Hepatocyte (in vitro differentiated cells): ENCODE measurements at regions not wholly inside any gene's neighbourhood (a gene's known extent, or its start where the extent isn't known, plus 50 kb on each side); places are given as distances from the start of the nearest gene placed in this dataset.

Experiments used
- DNase-seq: peaks from one replicate; pipeline ENCODE4 v3.0.0-alpha.2; 2016; ENCODE audit warnings: low spot score
- H2AFZ ChIP-seq: fragments of 200-600 bp; sonication (generic); 2 replicates; pipeline ENCODE4 v1.6.0; 2016; ENCODE audit warnings: antibody characterized with exemption, mild to moderate bottlenecking
- H3K27ac ChIP-seq: fragments of 200-600 bp; sonication (generic); 2 replicates; pipeline ENCODE4 v1.5.1; 2016; ENCODE audit warnings: mild to moderate bottlenecking
- H3K27me3 ChIP-seq: fragments of 200-600 bp; sonication (generic); 2 replicates; pipeline ENCODE4 v1.6.1; 2016
- H3K36me3 ChIP-seq: fragments of 200-600 bp; sonication (generic); replicated peaks from 2 replicates; pipeline ENCODE4 v1.5.1; 2016; ENCODE audit warnings: low read depth; ENCODE audit not compliant: insufficient read depth
- H3K4me1 ChIP-seq: fragments of 200-600 bp; sonication (generic); 2 replicates; pipeline ENCODE4 v1.5.1; 2016; ENCODE audit warnings: mild to moderate bottlenecking, moderate library complexity; ENCODE audit not compliant: insufficient read depth
- H3K4me2 ChIP-seq: fragments of 200-600 bp; sonication (generic); 2 replicates; pipeline ENCODE4 v1.6.0; 2016
- H3K4me3 ChIP-seq: fragments of 200-600 bp; sonication (generic); 2 replicates; pipeline ENCODE4 v1.5.1; 2016; ENCODE audit warnings: mild to moderate bottlenecking
- H3K79me2 ChIP-seq: fragments of 200-600 bp; sonication (generic); 2 replicates; pipeline ENCODE4 v1.6.0; 2017; ENCODE audit warnings: mild to moderate bottlenecking
- H3K9me2 ChIP-seq: fragments of 200-600 bp; sonication (generic); replicated peaks from 2 replicates; pipeline ENCODE4 v1.6.0; 2017; ENCODE audit warnings: mild to moderate bottlenecking; ENCODE audit not compliant: insufficient read depth
- H3K9me3 ChIP-seq: fragments of 200-600 bp; sonication (generic); 2 replicates; pipeline ENCODE4 v1.5.1; 2016; ENCODE audit warnings: low read depth, mild to moderate bottlenecking
- H4K20me1 ChIP-seq: fragments of 200-600 bp; sonication (generic); 2 replicates; pipeline ENCODE4 v1.6.0; 2016; ENCODE audit warnings: mild to moderate bottlenecking; ENCODE audit not compliant: insufficient read depth, poor library complexity, severe bottlenecking
- EZH2 ChIP-seq: fragments of 200-600 bp; sonication (generic); IDR thresholded peaks from 2 replicates; pipeline ENCODE4 v1.6.1; 2016; ENCODE audit warnings: antibody characterized with exemption, mild to moderate bottlenecking, borderline replicate concordance
- EZH2phosphoT487 ChIP-seq: fragments of 200-600 bp; sonication (generic); IDR thresholded peaks from one replicate; pipeline ENCODE4 v1.6.1; 2018; ENCODE audit warnings: antibody characterized with exemption, mild to moderate bottlenecking, low read depth, moderate library complexity; ENCODE audit not compliant: unreplicated experiment, severe bottlenecking
- WGBS: methylation state at CpG from one replicate; pipeline ENCODE4 v1.1.6; 2016; ENCODE audit warnings: low lambda C conversion rate; ENCODE audit errors: missing lambda C conversion rate; 5-methylcytosine and 5-hydroxymethylcytosine counted together
- TF ChIP-seq, protein P1 (sequence below): fragments of 200-600 bp; sonication (generic); IDR thresholded peaks from 2 replicates; pipeline ENCODE4 v1.5.1; 2016; ENCODE audit warnings: antibody characterized with exemption, mild to moderate bottlenecking; ENCODE audit not compliant: poor library complexity

DNA sequence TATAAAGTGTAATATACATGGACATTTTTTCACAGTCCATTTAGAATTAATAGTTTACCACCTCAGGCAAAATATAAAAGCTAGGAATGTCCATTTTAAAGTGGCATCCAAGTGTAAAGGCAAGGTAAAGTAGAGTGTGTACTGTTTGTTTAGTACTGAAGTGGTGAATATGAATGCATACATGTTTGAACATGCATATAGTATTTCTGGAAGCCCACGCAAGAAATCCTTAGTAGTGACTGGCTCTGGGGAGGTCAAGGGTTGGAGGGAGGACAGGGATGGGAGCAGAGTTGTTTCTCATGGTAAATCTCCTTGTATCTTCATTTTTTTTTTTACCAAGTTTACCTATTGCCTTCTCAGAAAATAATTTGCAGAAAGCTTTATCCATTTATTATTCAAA lies 129.2 kb downstream of the UNC5CL start:
- no peaks in the 10 kb centered on the region for H4K20me1 ChIP-seq
- no peak overlapping the region for H3K4me3 ChIP-seq
- H3K9me3 ChIP-seq, result no peaks in the 10 kb centered on the region
- no peak overlapping the region for H2AFZ ChIP-seq
- TF ChIP-seq, protein P1, sequence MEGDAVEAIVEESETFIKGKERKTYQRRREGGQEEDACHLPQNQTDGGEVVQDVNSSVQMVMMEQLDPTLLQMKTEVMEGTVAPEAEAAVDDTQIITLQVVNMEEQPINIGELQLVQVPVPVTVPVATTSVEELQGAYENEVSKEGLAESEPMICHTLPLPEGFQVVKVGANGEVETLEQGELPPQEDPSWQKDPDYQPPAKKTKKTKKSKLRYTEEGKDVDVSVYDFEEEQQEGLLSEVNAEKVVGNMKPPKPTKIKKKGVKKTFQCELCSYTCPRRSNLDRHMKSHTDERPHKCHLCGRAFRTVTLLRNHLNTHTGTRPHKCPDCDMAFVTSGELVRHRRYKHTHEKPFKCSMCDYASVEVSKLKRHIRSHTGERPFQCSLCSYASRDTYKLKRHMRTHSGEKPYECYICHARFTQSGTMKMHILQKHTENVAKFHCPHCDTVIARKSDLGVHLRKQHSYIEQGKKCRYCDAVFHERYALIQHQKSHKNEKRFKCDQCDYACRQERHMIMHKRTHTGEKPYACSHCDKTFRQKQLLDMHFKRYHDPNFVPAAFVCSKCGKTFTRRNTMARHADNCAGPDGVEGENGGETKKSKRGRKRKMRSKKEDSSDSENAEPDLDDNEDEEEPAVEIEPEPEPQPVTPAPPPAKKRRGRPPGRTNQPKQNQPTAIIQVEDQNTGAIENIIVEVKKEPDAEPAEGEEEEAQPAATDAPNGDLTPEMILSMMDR, result no peak
- no peak for TF ChIP-seq EZH2
- no peak for TF ChIP-seq EZH2phosphoT487
- H3K27me3 ChIP-seq, result no peaks in the 10 kb centered on the region
- H3K27ac ChIP-seq, result no peak overlapping the region
- 87% methylated on average over 1 of the region's 1 CpG for WGBS
- no peaks in the 10 kb centered on the region for H3K9me2 ChIP-seq
- no peak overlapping the region for H3K4me2 ChIP-seq
- no peak for DNase-seq
- no peaks in the 10 kb centered on the region for H3K4me1 ChIP-seq
- H3K79me2 ChIP-seq, result no peaks in the 10 kb centered on the region
- no peaks in the 10 kb centered on the region for H3K36me3 ChIP-seq

DNA sequence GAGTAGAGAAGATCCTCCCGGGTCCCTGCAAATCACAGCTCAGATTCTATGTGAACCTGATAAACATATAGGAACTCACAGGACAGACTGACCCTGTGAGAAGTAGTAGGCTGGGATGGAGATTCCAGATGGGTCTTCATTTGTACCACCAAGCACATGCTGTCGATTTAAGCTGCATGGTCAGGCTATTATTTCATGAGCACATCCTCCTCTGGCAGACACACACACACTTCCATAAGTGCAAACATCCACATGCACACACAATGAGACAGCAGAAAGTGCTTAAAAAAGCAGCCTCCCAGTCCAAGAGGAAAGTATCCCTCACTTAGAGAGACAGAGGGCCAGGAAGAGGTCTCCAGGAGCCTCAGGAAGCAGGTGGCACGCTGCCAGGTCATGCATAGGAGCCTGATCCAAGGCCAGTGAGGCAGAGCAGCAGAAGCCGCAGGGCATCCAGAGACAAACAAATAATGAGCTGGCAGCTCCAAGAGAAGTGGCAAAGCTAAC lies 131.8 kb downstream of the UNC5CL start:
- Histone ChIP-seq H3K4me1 (no peaks in the 10 kb centered on the region), H3K4me3 (no peak overlapping the region), H3K9me3 (no peaks in the 10 kb centered on the region), H3K36me3 (no peaks in the 10 kb centered on the region), H3K27ac (no peak overlapping the region), H4K20me1 (no peaks in the 10 kb centered on the region), H3K79me2 (no peaks in the 10 kb centered on the region), H3K9me2 (no peaks in the 10 kb centered on the region), H3K27me3 (no peaks in the 10 kb centered on the region), H2AFZ (no peak overlapping the region), H3K4me2 (no peak overlapping the region)
- WGBS, result 90% methylated on average over 4 of the region's 4 CpGs
- TF ChIP-seq, protein P1, result no peak
- TF ChIP-seq EZH2 (no peak), EZH2phosphoT487 (no peak)
- no peak for DNase-seq

DNA sequence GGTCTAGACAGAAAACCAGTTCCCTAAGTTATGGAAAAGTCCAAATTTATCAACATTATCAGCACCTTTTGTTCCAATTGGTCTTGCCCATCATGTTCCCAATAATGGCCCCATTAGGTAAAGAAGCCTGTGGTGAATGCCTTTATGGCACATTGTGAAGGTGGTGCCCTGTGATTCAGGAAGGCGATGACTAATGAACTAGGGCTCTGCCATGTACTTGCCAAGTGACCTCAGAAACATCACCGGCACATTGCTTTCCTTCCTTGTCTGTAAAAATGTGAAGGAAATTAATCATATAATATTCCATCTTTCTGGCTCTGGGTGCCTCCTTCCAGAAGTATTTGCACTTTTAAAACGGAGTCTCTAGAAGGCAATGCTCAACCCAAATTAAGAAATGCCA lies 132.3 kb downstream of the UNC5CL start:
- H3K9me2 ChIP-seq, result no peaks in the 10 kb centered on the region
- TF ChIP-seq, protein P1, result no peak
- TF ChIP-seq EZH2, result no peak
- TF ChIP-seq EZH2phosphoT487, result no peak
- no peaks in the 10 kb centered on the region for H3K4me1 ChIP-seq
- H3K4me2 ChIP-seq, result no peak overlapping the region
- no peaks in the 10 kb centered on the region for H3K9me3 ChIP-seq
- no peak for DNase-seq
- no peaks in the 10 kb centered on the region for H3K79me2 ChIP-seq
- no peaks in the 10 kb centered on the region for H3K36me3 ChIP-seq
- H3K4me3 ChIP-seq, result no peak overlapping the region
- H2AFZ ChIP-seq, result no peak overlapping the region
- H3K27me3 ChIP-seq, result no peaks in the 10 kb centered on the region
- H3K27ac ChIP-seq, result no peak overlapping the region
- 82% methylated on average over 3 of the region's 3 CpGs for WGBS
- no peaks in the 10 kb centered on the region for H4K20me1 ChIP-seq
